Esophagus squamous epithelium (tissue), 5 donors: ENCODE measurements at regions not wholly inside any gene's neighbourhood (a gene's known extent, or its start where the extent isn't known, plus 50 kb on each side); places are given as distances from the start of the nearest gene placed in this dataset.

Experiments used
- DNase-seq: peaks from one replicate; lab custom pipeline; 2025; lab: John Stamatoyannopoulos, UW
- H3K27ac ChIP-seq, 4 donors: fragments of 200-600 bp; sonication (generic); one replicate each; pipeline ENCODE4 v1.5.1; 2016 to 2019; ENCODE audit warnings: mild to moderate bottlenecking in 1 of 4
- H3K27me3 ChIP-seq, 4 donors: fragments of 200-600 bp; sonication (generic); 1 replicate in 3 of 4; 2 replicates in 1 of 4; pipeline versions ENCODE4 v1.5.1 to v1.6.0; 2017 to 2021; ENCODE audit warnings: antibody characterized with exemption in 1 of 4
- H3K36me3 ChIP-seq, 3 donors: fragments of 200-600 bp; sonication (generic); one replicate each; pipeline ENCODE4 v1.5.1; 2016 to 2019
- H3K4me1 ChIP-seq, 3 donors: fragments of 200-600 bp; sonication (generic); one replicate each; pipeline ENCODE4 v1.5.1; 2017 to 2019
- H3K4me3 ChIP-seq, 4 donors: fragments of 200-600 bp; sonication (generic); 1 replicate in 3 of 4; 2 replicates in 1 of 4; pipeline ENCODE4 v1.5.1; 2016 to 2019; ENCODE audit warnings: mild to moderate bottlenecking in 2 of 4, moderate library complexity in 1 of 4
- H3K9me3 ChIP-seq, 3 donors: fragments of 200-600 bp; sonication (generic); one replicate each; pipeline ENCODE4 v1.5.1; 2016 to 2019
- CTCF ChIP-seq, 6 experiments: fragments of 450-650 bp in 4 of 6; fragments of 200-600 bp in 2 of 6; sonication (generic) in 2 of 6; IDR thresholded peaks; one replicate each; pipeline ENCODE4 v1.5.1; 2016 to 2019; ENCODE audit warnings: antibody characterized with exemption in 6 of 6, mild to moderate bottlenecking in 4 of 6, moderate library complexity in 4 of 6
- POLR2A ChIP-seq, 4 donors: fragments of 450-650 bp; IDR thresholded peaks; one replicate each; pipeline ENCODE4 v1.6.1; 2017; ENCODE audit warnings: antibody characterized with exemption in 4 of 4, mild to moderate bottlenecking in 4 of 4, moderate library complexity in 3 of 4
- WGBS, 2 donors: methylation state at CpG; one replicate each; pipeline ENCODE4 v1.1.5; 2018; 5-methylcytosine and 5-hydroxymethylcytosine counted together
- intact Hi-C: fragments of 100-400 bp; cut with DNase I; formaldehyde crosslinking; loops from one replicate; pipeline ENCODE4 v1.15.0; 2022
- donor health status: DM: yes; HTN: yes; CAD: no.

- no peak for DNase-seq
- 70 to 72% methylated on average over 5 of the region's 13 CpGs for WGBS, 2 donors
Observed at GRCh38 chr1:29689372-29690030, 453.2 kb downstream of the PTPRU start.

GRCh38 chr1:29688471-29689365 lies 452.4 kb downstream of the PTPRU start:
- H3K4me3 ChIP-seq = no peak overlapping the region
- TF ChIP-seq POLR2A (IDR thresholded peaks at IDR 0.05) (no peak), CTCF (IDR thresholded peaks at IDR 0.05) (no peak)
- 12 to 53% methylated on average over 5 to 10 of the region's 14 CpGs for WGBS, 2 donors
- no peak overlapping the region for H3K27ac ChIP-seq
- H3K36me3 ChIP-seq = no peaks in the 10 kb centered on the region
- DNase-seq = no peak
- peaks cover 0 to 91% (median 0%) of the 10 kb centered on the region in 4 donors for H3K27me3 ChIP-seq
- no peaks in the 10 kb centered on the region for H3K4me1 ChIP-seq
- intact Hi-C loops = no loop called here
- H3K9me3 ChIP-seq = no peaks in the 10 kb centered on the region

More at GRCh38 chr1:29689372-29690030, 453.2 kb downstream of the PTPRU start:
- intact Hi-C loops = no loop called here
- H3K27me3 ChIP-seq = peaks cover 0 to 89% (median 0%) of the 10 kb centered on the region in 4 donors
- H3K9me3 ChIP-seq = no peaks in the 10 kb centered on the region
- H3K27ac ChIP-seq = no peak overlapping the region
- no peaks in the 10 kb centered on the region for H3K36me3 ChIP-seq
- no peaks in the 10 kb centered on the region for H3K4me1 ChIP-seq
- H3K4me3 ChIP-seq = no peak overlapping the region
- TF ChIP-seq POLR2A (IDR thresholded peaks at IDR 0.05) (no peak), CTCF (IDR thresholded peaks at IDR 0.05) (no peak)

- TF ChIP-seq POLR2A (IDR thresholded peaks at IDR 0.05) (no peak), CTCF (IDR thresholded peaks at IDR 0.05) (no peak)
- Histone ChIP-seq H3K4me3 (no peak overlapping the region), H3K36me3 (no peaks in the 10 kb centered on the region), H3K27ac (no peak overlapping the region), H3K4me1 (no peaks in the 10 kb centered on the region), H3K9me3 (no peaks in the 10 kb centered on the region), H3K27me3 (peaks cover 0 to 87% (median 0%) of the 10 kb centered on the region in 4 donors)
- no peak for DNase-seq
- intact Hi-C loops = no loop called here
- WGBS, 2 donors = 38 to 43% methylated on average over 4 of the region's 4 CpGs
Observed at GRCh38 chr1:29687601-29688244, 451.4 kb downstream of the PTPRU start.

GRCh38 chr1:29687166-29687565 lies 450.8 kb downstream of the PTPRU start:
- no peak for DNase-seq
- Histone ChIP-seq H3K27ac (no peak overlapping the region), H3K9me3 (no peaks in the 10 kb centered on the region), H3K4me3 (no peak overlapping the region), H3K27me3 (peaks cover 0 to 84% (median 0%) of the 10 kb centered on the region in 4 donors), H3K4me1 (no peaks in the 10 kb centered on the region), H3K36me3 (no peaks in the 10 kb centered on the region)
- intact Hi-C loops = no loop called here
- TF ChIP-seq POLR2A (IDR thresholded peaks at IDR 0.05) (no peak), CTCF (IDR thresholded peaks at IDR 0.05) (no peak)
- WGBS, 2 donors = 24 to 31% methylated on average over 3 of the region's 3 CpGs
